ENCODE measurements at regions not wholly inside any gene's neighbourhood (a gene's known extent, or its start where the extent isn't known, plus 50 kb on each side); places are given as distances from the start of the nearest gene placed in this dataset.
"Not testable (repeated sequence)": the region's sequence is repeated elsewhere in the genome, so short reads cannot be mapped to it uniquely, and the experiment has no call there.

GRCh38 chr9:82774707-82775231 lies 288.2 kb downstream of the RASEF start:
- TF ChIP-seq, protein P1, sequence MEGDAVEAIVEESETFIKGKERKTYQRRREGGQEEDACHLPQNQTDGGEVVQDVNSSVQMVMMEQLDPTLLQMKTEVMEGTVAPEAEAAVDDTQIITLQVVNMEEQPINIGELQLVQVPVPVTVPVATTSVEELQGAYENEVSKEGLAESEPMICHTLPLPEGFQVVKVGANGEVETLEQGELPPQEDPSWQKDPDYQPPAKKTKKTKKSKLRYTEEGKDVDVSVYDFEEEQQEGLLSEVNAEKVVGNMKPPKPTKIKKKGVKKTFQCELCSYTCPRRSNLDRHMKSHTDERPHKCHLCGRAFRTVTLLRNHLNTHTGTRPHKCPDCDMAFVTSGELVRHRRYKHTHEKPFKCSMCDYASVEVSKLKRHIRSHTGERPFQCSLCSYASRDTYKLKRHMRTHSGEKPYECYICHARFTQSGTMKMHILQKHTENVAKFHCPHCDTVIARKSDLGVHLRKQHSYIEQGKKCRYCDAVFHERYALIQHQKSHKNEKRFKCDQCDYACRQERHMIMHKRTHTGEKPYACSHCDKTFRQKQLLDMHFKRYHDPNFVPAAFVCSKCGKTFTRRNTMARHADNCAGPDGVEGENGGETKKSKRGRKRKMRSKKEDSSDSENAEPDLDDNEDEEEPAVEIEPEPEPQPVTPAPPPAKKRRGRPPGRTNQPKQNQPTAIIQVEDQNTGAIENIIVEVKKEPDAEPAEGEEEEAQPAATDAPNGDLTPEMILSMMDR (IDR thresholded peaks at IDR 0.05) = not testable (repeated sequence)
- TF ChIP-seq POLR2A (IDR thresholded peaks at IDR 0.05) = not testable (repeated sequence)

Data from lower leg skin (tissue), 3 donors.